ENCODE measurements at regions not wholly inside any gene's neighbourhood (a gene's known extent, or its start where the extent isn't known, plus 50 kb on each side); places are given as distances from the start of the nearest gene placed in this dataset.

- no peak for TF ChIP-seq CTCF (conservative IDR thresholded peaks at IDR 0.05; ENCODE audit: low read length)
- no peak for TF ChIP-seq EZH2phosphoT487 (IDR thresholded peaks at IDR 0.05; ENCODE audit: borderline replicate concordance)
These were observed 50.6 kb upstream of the PDE5A start for GRCh38 chr4:119679251-119679650.
